Tibial artery (tissue), 4 donors: ENCODE measurements at regions not wholly inside any gene's neighbourhood (a gene's known extent, or its start where the extent isn't known, plus 50 kb on each side); places are given as distances from the start of the nearest gene placed in this dataset.

Experiments
- DNase-seq, 2 donors: peaks; one replicate each; pipeline ENCODE4 v3.0.0-alpha.2; 2019
- H3K27ac ChIP-seq, 2 donors: fragments of 200-600 bp; sonication (generic) in 1 of 2; 1 replicate in 1 of 2; 2 replicates in 1 of 2; pipeline ENCODE4 v1.5.1; 2018 to 2019; ENCODE audit warnings: mild to moderate bottlenecking in 1 of 2
- H3K27me3 ChIP-seq, 2 donors: fragments of 200-600 bp; sonication (generic) in 1 of 2; one replicate each; pipeline versions ENCODE4 v1.5.1 to v1.6.0; 2016 to 2019
- H3K36me3 ChIP-seq, 3 donors: fragments of 200-600 bp; sonication (generic) in 2 of 3; one replicate each; pipeline ENCODE4 v1.5.1; 2016 to 2019; ENCODE audit warnings: mild to moderate bottlenecking in 2 of 3
- H3K4me1 ChIP-seq, 4 donors: fragments of 200-600 bp; sonication (generic) in 2 of 4; 1 replicate in 3 of 4; 2 replicates in 1 of 4; pipeline ENCODE4 v1.5.1; 2016 to 2019
- H3K4me3 ChIP-seq, 2 donors: fragments of 200-600 bp; sonication (generic) in 1 of 2; 1 replicate in 1 of 2; 2 replicates in 1 of 2; pipeline ENCODE4 v1.5.1; 2018 to 2019; ENCODE audit warnings: mild to moderate bottlenecking in 2 of 2
- H3K9me3 ChIP-seq, 3 donors: fragments of 200-600 bp; sonication (generic) in 1 of 3; one replicate each; pipeline ENCODE4 v1.5.1; 2016 to 2019
- intact Hi-C: fragments of 100-400 bp; cut with DNase I; formaldehyde crosslinking; loops from one replicate; pipeline ENCODE4 v1.15.0; 2023; ENCODE audit warnings: low total_unique reads
- TF ChIP-seq, protein P1 (sequence below), 2 experiments: fragments of 200-600 bp in 1 of 2; fragments of 450-650 bp in 1 of 2; IDR thresholded peaks; one replicate each; pipeline ENCODE4 v1.5.1; 2017 to 2019; ENCODE audit warnings: antibody characterized with exemption in 2 of 2, mild to moderate bottlenecking in 1 of 2, moderate library complexity in 1 of 2

DNA sequence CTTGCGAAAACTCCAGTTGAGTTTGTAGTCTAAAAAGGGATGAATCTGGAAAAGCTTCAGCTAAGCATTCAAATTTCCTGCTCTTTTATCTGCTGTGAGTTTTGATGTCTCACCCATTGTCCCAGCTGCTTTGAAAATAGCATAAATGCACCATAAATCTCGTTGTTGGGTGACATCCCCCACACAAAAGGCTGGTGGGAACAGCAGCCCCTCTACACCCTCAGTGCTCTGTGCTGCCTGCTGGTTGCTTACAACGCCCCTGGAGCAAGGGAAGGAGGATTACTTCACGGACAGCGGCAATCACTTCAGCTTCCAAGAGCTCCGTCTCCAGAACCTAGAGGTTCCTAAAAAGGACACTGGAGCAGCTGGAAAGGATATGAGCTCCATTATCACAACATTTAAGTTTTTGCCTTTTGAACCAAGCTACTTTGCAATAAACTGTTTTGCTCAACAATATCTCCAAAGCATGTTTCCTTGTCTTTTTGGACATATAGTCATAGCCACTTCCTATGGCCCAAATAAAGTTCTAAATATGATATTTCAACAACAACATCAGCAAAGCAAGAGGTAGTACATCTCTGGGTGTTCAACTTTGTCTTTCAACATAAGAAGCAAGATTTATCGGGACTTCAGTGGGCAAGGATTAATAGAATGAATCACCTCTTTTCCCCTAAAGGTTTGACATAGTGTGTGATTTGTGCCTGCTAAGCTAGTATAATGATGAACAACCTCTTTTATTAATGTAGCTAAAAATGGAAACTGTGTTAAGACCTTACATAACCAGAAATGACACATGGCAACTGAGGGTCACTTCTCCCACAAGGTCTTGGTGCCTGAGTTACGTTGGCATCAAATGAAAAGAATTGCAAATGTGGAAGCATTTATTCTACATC is 413.5 kb downstream of the TXNL1 start:
- no peak for DNase-seq
- no peaks in the 10 kb centered on the region for H3K27me3 ChIP-seq
- peaks cover 0 to 15% (median 0%) of the 10 kb centered on the region in 4 donors for H3K4me1 ChIP-seq
- no peaks in the 10 kb centered on the region for H3K9me3 ChIP-seq
- TF ChIP-seq, protein P1, sequence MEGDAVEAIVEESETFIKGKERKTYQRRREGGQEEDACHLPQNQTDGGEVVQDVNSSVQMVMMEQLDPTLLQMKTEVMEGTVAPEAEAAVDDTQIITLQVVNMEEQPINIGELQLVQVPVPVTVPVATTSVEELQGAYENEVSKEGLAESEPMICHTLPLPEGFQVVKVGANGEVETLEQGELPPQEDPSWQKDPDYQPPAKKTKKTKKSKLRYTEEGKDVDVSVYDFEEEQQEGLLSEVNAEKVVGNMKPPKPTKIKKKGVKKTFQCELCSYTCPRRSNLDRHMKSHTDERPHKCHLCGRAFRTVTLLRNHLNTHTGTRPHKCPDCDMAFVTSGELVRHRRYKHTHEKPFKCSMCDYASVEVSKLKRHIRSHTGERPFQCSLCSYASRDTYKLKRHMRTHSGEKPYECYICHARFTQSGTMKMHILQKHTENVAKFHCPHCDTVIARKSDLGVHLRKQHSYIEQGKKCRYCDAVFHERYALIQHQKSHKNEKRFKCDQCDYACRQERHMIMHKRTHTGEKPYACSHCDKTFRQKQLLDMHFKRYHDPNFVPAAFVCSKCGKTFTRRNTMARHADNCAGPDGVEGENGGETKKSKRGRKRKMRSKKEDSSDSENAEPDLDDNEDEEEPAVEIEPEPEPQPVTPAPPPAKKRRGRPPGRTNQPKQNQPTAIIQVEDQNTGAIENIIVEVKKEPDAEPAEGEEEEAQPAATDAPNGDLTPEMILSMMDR (IDR thresholded peaks at IDR 0.05), result no peak
- H3K4me3 ChIP-seq, result no peak overlapping the region
- H3K36me3 ChIP-seq, result no peaks in the 10 kb centered on the region
- H3K27ac ChIP-seq, result no peak overlapping the region
- intact Hi-C loops, result no loop called here

DNA sequence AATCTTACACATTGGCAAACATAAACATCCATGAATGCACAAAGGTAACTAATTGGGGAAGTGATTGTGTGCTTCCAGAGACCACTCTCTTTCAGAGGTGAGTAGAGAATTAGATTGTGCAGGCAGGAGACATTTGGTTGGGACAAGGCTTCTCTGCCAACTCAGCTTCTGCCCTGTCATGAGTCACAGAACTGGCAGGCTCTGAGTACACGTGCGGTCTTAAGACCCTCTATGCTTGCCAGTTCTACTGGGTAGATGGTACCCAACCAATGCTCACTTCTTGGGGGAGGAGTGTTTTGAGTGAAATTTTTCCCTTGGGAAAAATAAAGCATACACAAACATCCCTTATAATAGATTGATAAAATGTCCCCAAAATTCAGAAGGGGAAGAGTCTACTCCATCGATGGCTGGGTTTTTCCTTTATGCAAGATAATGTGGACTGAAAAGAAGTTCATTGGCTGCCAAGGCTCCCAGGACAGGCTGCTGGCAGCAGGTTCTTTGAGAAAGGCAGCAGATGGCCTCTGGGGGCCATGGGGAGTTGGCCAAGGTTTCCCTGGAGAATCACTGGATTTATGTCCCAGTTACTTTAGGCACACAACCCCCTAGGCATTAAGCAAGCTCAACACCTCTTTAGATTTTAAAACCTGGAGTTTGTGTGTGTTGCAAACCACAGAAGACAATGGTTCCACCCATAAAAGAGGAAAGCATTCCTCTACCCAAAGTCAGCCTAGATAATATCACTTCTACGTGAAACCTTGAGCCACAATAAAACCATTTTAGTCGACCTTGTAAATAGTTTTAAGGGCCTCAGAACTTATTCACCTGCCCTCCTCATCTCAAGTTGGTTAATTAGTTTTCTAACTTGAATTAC is 417.0 kb downstream of the TXNL1 start:
- Histone ChIP-seq H3K9me3 (no peaks in the 10 kb centered on the region), H3K27me3 (no peaks in the 10 kb centered on the region), H3K27ac (no peak overlapping the region), H3K36me3 (no peaks in the 10 kb centered on the region), H3K4me3 (no peak overlapping the region), H3K4me1 (peaks cover 0 to 15% (median 0%) of the 10 kb centered on the region in 4 donors)
- TF ChIP-seq, protein P1 (IDR thresholded peaks at IDR 0.05), result no peak
- intact Hi-C loops, result no loop called here
- no peak for DNase-seq

DNA sequence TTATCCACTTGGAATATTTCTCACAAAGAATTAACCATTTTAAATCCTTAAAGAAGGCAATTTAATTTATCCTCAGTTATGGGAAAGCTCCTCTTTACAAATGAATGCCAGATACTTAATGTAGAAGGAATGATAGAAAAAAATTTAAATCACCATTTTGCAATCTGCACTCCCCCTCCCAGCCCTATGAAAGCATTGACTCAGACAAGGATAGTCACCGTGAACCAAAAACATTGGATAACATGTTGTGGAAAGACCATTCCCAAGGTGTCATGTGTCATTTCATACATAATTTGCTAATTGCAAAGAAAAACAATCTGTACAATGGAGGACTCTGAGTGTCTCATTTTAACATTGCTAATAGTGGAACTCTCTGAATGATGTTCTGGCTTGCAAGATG is 421.0 kb downstream of the TXNL1 start:
- intact Hi-C loops, result no loop called here
- TF ChIP-seq, protein P1 (IDR thresholded peaks at IDR 0.05), result no peak
- no peaks in the 10 kb centered on the region for H3K9me3 ChIP-seq
- no peaks in the 10 kb centered on the region for H3K36me3 ChIP-seq
- H3K27me3 ChIP-seq, result no peaks in the 10 kb centered on the region
- no peak for DNase-seq
- H3K4me3 ChIP-seq, result no peak overlapping the region
- H3K27ac ChIP-seq, result no peak overlapping the region
- H3K4me1 ChIP-seq, result peaks cover 0 to 15% (median 0%) of the 10 kb centered on the region in 4 donors

DNA sequence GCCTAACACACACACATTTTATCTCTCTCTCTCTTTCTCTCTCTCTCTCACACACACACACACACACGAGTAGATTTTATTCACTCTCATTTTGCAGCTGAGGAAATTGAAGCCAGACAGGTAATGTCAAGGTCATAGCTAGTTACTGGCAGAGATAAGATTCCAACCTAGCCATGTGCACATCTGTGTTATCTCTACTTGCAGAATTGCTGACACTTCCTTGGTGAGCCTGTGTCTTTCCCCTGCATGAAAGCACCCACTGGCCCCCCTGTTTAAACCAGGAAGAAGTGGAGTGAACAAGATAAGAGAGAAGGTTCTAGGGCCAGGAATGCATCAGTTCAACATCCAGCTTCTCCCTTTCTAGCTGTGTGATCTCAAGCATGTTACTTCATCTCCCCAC is 423.7 kb downstream of the TXNL1 start:
- intact Hi-C loops, result no loop called here
- TF ChIP-seq, protein P1 (IDR thresholded peaks at IDR 0.05), result no peak
- no peak for DNase-seq
- H3K27me3 ChIP-seq, result no peaks in the 10 kb centered on the region
- H3K4me3 ChIP-seq, result no peak overlapping the region
- H3K9me3 ChIP-seq, result no peaks in the 10 kb centered on the region
- H3K4me1 ChIP-seq, result no peaks in the 10 kb centered on the region
- no peaks in the 10 kb centered on the region for H3K36me3 ChIP-seq
- H3K27ac ChIP-seq, result no peak overlapping the region

DNA sequence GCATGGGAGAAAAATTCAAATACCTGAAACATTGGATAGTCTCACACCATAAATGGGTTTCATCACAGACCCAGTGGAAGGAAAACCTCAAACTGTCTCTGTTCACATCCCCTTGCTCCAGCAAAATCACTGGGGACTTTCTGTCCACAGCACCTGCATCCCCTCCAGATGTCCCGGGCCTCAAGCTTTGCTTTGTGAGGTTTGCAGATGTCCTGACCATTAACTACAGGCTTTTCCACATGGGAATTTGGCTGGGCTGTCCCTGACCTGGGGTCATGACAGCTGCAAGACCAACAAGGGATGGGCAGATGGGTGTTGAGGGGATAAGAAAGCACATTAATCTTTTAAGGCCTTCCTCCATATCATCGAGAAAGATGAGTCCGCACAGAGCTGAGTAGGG is 427.9 kb downstream of the TXNL1 start:
- Histone ChIP-seq H3K9me3 (no peaks in the 10 kb centered on the region), H3K4me1 (no peaks in the 10 kb centered on the region), H3K4me3 (no peak overlapping the region), H3K27ac (no peak overlapping the region), H3K27me3 (no peaks in the 10 kb centered on the region), H3K36me3 (no peaks in the 10 kb centered on the region)
- TF ChIP-seq, protein P1 (IDR thresholded peaks at IDR 0.05), result no peak
- DNase-seq, result no peak
- intact Hi-C loops, result no loop called here
